Effector CD8-positive, alpha-beta T cell (primary cell): ENCODE measurements at regions not wholly inside any gene's neighbourhood (a gene's known extent, or its start where the extent isn't known, plus 50 kb on each side); places are given as distances from the start of the nearest gene placed in this dataset.

Experiments
- DNase-seq: peaks from one replicate; lab custom pipeline; 2025; lab: John Stamatoyannopoulos, UW

DNA sequence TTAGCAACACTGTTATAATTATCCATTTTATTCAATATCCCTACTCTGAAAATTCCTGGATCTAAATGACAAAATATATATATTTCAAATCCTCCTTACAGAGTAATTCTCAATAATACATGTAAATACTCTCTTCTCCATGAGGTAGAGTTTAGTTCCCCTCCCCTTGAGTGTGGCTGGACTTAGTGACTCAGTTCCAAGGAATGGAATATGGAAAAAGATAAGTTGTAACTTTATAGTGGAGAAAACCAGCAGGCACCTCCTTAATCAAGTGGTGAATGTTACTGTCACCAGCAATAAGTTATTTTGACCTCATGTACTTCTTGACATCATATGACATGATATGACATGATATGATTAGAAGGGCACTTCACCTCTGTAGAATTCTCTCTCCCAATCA lies 302.0 kb downstream of the RAB28 start:
- DNase-seq, result no peak

DNA sequence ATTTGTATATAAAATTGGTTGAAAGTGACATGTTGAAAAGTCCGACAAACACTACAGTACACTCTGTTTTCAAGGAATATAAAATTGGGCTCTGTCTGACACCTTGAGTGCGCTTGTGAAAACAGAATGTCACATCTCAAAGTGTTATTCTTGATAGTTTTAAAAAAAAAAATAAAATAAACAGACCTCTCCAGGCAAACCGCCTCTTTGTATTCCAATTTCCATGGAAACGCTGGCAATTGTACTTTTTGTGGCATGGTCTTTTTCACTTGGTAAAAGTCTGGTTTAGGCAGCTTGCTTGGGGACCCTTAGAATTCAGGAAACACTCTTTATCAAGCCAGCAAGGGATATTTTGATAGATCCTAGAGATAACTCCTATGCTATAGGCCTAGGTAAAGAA lies 302.5 kb downstream of the RAB28 start:
- no peak for DNase-seq

DNA sequence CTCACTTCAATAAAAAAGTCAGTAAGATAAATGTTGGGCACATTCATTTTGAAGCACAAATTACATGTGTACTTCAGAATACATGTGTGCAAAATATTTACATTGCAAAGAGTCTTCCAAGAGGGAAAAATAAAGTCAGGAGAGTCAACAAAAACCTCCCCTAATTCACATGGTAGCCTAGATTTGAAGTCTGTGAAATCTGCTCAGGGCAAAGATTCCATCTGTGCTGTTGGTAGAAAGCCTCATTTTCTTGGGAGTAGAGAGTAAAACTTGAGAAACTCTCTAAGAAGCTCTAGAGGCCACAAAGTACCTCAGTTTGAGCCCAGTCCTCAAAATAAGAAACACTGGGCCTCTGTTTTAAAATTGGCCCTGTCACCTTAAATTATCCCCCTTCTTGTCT lies 303.4 kb downstream of the RAB28 start:
- DNase-seq, result no peak

DNA sequence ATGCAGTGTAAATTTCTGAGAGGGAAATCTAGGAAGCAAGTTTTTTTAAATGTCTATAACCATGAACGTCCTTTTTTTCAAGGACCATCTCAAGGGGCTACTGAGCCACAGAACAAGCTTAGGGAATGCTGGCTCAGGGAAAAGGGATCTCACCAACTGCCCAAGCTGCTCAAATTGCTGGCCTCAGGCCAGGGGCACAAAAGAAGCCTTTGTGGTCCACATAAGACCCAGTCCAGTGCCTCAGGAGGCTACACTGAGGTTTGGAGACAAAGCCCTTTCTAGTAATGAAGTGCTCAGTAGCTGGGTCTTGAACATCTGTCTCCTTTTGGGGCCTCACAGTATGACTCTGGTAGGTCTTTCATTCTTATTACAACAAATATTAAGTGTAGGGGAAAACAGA lies 305.5 kb downstream of the RAB28 start:
- no peak for DNase-seq

DNA sequence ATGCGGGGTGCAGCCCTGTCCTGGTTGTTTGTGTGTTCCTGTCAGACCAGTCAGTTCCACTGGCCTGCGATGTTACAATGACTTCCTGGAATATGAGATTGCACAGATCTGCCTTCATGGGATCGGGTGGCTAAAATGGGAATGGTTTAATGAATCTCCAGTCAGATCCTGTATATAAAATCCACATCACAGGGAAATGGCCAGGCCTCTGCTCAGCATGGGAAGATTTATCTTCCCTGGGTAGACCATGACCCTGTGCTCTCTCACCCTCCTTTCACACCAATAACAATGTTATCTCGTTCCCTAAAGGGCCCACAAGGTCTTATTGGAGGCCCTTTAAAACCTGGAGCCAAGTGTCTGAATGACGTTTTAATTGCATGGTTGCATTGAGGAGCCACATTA lies 307.4 kb downstream of the RAB28 start:
- no peak for DNase-seq

DNA sequence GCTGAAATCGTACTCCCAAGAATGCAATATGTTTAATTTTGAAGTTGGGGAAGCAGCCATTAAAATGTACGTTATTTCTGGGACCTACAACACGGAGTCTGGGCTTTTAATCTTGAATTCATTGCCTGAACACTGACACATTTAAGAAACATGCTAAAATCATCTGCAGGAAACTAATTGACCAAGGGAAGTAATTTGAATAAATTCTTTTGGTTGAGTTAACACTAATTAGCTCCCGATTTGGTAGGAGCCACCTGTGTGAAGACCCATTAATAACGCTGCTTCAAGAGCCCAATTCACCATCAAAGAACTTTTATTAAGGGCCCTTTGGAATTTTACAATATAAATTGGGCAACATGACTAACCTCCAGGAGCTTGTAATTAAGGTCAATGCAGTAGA lies 309.2 kb downstream of the RAB28 start:
- no peak for DNase-seq

DNA sequence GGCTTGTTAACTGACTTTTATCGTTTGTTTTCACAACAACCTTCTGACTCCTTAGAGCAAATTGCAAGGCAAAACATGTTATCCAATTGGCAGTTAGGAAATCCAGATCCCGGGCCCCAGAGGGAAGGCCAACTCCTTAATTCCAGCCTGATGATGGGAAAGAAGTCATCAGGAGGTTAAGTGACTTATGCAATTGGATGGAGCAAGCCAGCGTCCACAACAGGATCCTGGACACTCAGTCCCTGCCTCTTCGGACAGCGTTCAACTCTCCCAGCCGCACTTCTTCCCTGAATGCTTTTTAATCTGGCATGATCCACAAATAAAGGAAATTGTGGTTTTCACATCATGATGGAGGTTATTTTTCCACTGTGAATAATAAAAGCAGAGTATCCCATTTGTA lies 310.1 kb downstream of the RAB28 start:
- DNase-seq, result no peak

DNA sequence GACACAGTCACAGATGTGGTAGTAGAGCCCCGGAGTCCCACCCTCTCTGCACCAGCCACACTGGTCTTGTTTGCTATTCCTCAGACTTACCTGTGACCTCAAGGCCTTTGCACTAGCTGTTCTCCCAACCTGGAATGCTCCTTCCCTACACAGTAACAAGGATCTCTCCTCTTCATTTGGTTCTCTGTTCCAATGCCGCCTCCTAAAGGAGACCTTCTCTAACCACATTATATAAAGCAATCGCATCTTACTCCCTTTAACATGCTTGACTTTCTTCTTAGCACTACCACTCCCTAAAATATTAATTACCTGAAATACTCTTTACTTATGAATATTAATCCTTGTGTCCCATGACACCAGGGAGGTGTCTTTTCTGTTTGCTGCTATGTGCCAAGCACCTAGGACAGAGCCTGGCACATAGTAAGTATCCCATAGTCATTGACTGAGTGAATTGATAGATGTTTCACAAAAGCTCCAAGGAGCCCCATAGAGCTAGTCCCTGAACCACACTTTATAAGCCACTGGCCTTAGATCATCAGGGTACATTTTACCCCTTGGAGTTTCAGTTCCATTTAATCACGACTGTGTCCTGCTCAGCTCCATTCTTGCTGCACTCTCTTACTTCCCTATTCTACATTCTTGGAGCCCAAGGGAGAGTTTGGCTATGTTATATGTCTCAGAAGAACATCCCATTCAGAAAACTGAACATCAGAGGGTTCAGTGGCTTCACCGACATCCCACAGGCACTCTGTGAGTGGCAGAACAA lies 312.7 kb downstream of the RAB28 start:
- no peak for DNase-seq

DNA sequence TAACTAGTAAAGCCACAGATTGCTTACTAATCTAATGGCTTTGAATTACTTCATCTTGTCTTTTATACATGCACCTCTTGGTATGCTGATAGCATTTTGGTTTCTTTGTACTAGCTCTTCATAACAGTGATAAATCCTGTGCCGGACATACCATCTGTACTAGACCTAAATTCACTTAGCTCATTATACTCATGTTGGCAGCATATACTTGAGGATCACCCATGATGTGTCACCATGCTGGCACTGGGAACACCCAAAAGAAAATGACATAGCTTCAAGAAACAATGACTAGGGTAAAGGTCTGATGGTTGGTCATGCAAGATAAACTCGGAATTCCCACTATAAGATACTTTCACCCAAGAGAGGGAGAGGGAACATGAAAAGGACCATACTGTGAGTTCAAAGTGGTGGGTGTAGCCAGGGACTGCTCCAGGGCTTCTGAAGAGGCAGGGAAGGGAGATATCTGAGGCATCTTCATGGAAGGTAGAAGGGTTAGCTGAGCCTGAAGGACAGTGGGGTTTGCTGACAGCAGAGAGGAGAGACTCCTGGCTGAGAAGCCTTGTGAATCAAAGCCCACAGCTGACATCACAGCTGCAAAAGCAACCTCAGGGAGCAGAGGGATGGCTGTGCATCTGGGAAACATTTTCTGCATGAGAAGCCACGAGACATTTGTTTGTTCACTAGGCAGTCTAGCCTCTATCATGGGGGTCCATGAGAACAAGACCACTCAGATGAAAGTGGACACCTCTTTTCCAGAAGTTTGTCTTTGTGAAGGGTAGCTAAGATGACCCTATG lies 314.2 kb downstream of the RAB28 start:
- DNase-seq, result no peak

DNA sequence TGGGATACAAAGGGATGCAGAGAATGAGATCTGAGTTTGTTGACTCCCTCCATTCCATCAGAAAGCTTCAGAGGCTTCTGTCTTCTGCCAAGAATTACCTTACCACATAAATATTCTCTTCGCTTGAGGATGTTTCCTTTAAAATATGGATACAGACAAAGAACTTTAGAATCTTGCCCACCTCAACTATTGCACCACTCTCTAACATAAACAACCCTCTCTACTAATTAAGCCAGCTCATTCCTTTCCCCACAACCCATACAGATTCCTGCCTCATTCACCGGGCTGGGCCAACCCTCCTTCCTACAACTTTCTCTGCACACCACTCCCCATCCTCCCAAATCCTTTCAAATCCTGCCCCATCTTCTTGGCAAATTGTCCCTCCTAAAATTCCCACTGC lies 315.8 kb downstream of the RAB28 start:
- no peak for DNase-seq

DNA sequence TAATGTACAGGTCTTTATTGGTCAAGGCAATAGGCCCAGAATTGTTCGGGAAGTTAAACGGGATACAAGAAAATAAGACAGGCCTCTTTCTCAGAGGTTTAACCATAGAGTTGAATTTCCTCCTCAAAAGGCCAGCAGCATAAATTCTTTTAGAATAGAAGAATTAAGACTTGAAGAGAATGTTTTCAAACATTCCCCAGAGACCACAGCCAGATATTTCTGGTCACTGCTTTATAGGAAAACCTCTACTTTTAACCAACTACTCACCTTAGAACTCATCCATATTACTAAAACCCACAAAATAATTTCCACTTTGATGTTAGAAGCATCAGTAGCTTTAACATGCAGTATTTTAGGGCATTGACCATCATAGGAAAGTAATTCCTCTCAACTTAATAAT lies 317.9 kb downstream of the RAB28 start:
- DNase-seq, result no peak

DNA sequence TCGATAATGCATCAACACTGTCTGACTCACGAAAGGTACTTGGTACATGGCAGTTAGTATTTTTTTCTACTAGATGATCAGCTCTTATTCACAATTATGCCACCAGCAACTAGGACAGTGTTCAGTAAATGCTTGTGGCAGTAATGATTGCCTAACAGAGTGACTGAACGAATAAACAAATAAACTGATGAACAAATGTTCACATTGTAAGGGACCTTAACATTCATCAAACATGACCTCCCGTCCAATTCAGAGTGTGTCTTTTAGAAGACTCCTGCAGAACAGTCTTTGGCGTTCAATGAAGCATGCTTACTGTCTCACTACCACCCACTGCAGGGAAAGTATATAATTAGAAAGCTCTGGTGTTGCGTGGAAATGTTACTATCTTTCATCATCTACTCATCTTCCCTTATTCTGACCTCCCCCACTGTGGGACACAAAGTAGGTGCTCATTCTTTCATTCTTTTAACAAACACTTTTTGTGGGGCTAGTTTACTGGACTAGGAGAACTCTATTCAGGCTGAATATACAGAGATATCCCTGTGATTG lies 319.3 kb downstream of the RAB28 start:
- no peak for DNase-seq

DNA sequence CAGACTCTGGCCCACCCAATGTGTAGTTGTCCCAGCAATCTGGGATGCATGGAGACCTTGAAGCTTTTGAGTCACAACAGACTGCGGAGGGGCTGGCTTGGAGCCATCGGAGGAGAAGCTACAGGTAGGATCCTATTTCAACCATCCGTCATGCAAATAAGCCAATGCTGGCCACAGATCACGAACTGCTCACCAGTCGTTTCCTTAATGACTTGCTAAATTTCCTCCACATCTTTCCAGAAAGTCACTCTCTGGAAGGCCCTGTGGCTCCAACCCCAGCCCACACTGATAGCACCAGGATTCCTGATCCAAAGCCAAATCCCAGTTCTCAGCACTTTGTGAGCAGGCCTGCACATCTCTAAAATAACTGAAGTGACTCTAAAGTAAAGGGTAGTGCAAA lies 321.3 kb downstream of the RAB28 start:
- no peak for DNase-seq

DNA sequence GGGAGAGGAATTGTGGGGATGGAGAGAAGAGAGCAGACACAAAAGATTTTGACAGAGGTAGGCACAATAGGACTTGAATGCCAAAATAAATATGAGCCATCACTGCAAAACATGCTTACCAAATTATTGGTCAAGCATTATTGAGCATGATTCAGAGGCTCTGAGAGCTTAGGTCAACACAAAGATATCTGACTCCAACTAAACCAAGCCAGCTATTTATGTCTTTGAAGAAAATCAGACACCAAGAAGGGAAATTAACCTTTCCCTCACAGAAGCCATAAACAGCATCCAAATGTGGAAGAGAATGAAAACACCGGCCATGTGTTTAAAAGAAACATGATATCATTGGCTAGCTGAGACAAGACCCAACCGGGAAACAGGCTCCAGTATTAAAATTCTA lies 323.2 kb downstream of the RAB28 start:
- no peak for DNase-seq

DNA sequence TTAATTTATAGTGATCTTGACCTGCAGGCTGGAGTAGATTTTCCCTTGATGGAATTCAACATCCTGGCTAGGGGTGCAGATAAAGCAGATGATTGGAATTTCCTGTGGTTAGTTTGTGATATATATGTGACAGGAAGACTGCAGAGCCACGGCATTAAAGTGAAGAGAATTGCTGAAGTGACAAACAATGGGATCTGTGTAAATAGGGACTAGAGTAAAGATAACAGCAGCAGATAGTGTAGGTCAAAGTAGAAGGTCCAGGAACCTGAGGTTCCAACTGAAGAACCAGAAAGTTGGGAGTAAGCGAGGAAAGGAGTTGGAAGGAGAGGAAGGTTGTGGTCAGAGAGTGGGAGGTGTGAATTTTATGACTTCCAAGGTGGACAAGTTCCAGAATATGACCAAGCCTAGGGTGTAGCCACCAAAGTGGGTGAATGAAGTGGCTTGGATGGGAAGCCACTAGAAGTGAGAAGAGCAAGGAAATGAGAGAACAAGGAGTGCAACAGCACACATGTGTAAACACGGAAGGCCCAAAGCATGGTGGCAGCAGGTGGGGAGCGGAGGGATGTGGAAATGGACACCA lies 325.0 kb downstream of the RAB28 start:
- DNase-seq, result no peak

DNA sequence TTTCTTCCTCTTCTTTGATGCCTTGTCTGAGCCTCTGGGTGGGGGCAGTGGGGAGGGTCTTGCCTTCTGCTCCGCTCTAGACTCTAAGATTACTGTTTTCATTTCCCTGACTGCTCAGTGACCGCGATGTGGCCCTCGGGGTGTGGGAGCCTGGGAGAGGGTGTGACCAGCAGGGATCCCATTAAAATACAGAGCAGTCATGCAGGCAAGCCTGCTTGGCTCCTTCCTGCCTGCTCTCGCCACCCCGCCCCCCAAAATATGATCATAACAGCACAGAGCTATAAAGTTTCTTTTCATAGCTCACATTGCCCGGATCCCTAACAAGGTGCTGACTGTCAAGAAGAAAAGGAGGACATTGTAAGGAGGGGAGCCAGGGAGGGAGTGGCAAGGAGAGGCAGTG lies 332.9 kb downstream of the RAB28 start:
- no peak for DNase-seq

DNA sequence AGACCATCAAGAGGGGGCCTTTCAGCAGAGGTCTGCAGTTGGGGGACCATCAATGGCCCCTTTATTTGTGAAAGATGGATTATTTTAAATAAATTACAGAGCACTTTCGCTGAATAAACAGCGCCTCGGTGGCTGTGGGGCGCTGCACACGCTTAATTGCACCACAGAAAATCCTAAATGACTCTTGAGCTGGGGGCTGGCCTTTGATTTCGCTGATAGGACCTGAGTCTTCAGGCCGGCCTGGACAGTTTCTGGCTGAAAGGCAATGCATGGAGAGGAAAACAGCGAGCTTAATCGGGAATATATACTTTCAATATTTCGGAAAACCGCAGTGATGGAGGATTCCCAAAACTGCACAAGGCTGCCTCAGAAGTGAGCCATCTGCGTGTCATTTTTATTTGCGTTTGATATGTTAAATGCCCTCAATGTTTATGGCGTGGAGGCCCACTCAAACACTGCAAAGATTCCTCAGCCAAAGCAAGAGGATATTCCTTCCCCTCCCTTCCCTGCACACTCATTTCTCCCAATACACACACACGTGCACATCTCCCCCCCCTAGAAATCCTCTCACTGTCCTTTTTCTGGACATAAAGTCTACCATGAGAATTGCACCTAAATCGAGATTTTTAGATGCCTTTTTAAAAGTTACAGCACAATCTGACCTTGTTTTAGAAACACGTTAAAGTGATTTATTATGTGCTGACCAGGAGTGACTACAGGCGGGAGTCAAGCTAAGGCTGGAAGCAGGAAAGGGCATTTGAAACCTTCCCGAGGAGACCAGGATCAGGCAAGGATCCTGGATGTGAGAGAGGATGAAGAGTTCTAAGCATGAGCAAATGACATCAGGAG lies 340.7 kb downstream of the RAB28 start:
- DNase-seq, result no peak

DNA sequence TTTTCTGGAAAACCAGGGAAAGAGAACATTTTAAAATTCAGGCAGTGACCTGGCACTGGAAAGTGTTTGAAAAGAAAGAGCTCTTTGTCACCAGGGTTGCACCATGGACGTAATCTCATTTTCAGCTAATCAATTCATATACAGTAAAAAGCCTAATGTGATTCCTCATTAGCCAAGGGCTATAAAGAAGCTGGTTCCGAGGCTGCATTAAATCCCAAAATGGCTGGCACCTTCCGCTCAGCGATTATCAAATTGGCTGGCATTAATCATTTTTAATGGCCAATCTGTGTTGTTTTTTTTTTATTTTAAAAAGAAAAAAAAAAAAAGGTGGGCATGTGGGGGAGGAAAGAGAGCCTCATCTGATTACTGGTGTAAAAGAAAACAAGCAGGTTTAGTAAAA lies 341.4 kb downstream of the RAB28 start:
- DNase-seq, result no peak

DNA sequence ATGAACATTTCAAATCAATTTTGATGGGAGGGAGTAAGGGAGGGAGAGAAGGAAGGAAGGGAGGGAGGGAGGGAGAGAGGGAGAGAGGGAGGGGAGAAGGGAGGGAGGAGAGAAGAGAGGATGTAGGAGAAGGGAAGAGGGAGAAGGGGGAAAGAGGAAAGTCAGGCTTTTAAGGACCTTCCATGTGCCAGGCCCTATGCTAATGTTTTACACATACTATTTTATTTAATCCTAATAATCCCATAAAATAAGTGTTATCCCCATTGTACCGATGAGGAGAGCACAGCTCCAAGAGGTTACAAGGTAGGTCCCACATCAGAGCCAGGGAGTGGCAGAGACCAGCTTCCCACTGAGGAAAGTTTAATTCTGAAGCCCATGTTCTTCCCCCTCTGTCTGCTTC lies 341.9 kb downstream of the RAB28 start:
- no peak for DNase-seq

DNA sequence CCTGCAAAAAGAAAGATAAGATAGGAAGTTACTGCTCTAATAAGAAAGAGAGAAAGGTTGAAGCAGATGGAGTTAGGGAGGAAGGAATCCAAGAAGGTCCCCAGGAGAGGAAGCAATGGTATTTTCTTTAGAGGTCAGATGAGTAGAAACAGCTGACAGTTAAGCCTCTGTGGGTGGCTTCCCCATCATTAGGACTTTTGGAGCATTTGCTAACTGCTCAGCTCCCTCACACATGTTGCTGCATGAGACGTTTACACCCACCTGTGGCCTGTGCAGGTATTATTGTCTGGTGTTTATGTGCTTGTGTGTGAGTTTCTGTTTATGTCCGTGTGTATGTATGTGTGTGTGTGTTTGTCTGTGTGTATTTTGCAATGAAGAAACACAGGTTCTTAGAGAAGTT lies 346.8 kb downstream of the RAB28 start:
- no peak for DNase-seq

DNA sequence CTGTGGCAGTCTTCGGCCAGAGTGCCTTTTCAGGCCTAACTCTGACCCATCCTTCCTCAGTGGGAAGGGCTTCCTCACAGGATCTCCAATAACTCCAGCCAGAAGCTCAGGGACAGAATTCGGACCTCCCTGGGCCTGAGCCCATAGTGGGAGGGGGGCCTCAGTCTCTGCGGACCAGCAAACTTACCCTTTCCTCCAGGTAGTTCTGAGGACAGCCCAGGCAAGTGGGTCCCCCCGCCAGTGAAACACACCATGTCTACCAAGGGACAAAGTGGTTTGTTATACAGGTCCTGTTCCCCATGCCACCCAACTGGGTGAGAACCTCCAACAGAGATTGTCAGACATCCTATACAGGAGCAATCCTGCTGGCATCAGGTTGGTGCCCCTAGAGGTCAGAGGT lies 350.4 kb downstream of the RAB28 start:
- DNase-seq, result no peak

DNA sequence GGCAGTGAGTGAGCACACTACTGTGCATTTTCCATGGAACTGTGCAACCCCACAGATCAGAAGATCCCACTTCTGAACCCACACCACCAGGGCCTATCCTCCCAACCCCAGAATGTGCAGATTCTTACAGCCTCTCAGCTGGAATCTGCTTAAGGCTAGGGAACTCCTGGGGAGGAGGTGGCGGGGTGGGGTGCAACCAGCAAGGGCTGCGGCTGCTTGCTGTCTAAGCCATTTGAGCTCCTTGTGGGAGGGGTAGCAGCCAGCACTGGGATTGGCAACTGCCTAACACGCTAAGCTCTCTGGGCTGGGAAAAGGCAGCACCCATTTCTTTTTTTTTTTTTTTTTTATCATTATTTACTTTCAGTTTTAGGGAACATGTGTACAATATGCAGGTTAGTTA lies 353.3 kb downstream of the RAB28 start:
- DNase-seq, result no peak
